ENCODE measurements at regions not wholly inside any gene's neighbourhood (a gene's known extent, or its start where the extent isn't known, plus 50 kb on each side); places are given as distances from the start of the nearest gene placed in this dataset.

DNA sequence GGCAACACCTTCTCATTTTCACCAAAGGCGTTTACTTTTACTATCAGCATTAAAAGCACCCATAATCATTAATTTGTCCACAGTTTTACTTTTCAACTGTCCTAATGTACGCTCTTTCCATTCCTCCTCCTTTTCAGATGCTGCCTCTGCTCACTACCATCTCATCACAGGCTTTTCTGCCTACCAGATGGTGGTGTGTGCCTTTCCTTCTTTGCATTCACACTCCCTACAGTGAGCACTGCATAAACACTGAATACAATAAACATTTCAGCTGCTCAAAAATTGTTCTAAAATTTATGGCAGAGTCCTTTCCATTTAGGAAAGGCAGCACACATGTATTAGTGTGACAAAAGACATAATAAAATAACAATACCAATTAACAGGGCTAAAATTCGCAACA lies 435.7 kb downstream of the GXYLT1 start:
- Histone ChIP-seq H3K4me1 (ENCODE audit: control insufficient read depth, insufficient read depth, low read length) (no peaks in the 10 kb centered on the region), H3K27ac (ENCODE audit: extremely low read depth, low read depth, low read length) (no peak overlapping the region), H3K4me3 (ENCODE audit: low read depth, low read length) (no peak overlapping the region), H3K9me3 (ENCODE audit: control insufficient read depth, insufficient read depth, low read depth, low read length) (no peaks in the 10 kb centered on the region), H3K36me3 (ENCODE audit: control insufficient read depth in 2 of 2, insufficient read depth in 1 of 2, low read length in 2 of 2) (no peaks in the 10 kb centered on the region)
- CTCF ChIA-PET, result interaction anchor here (0.7 kb wide), 1 partner anchor 23 kb away, joined by 3 read pairs; no protein-coding TSS in a partner anchor
- POLR2A ChIA-PET, result no interaction called here
- TF ChIP-seq ZNF26 (tag by site-specific recombination; IDR thresholded peaks at IDR 0.05), result no peak
- TF ChIP-seq GFI1B (tag by site-specific recombination; IDR thresholded peaks at IDR 0.05), result no peak
- TF ChIP-seq ZNF223 (tag by site-specific recombination; IDR thresholded peaks at IDR 0.05), result no peak
- TF ChIP-seq ZNF48 (tag by site-specific recombination; IDR thresholded peaks at IDR 0.05), result no peak
- TF ChIP-seq ZNF335 (tag by site-specific recombination; conservative IDR thresholded peaks at IDR 0.05), result no peak
- no peak for TF ChIP-seq ZNF692 (tag by site-specific recombination; IDR thresholded peaks at IDR 0.05)
- TF ChIP-seq, protein P1, sequence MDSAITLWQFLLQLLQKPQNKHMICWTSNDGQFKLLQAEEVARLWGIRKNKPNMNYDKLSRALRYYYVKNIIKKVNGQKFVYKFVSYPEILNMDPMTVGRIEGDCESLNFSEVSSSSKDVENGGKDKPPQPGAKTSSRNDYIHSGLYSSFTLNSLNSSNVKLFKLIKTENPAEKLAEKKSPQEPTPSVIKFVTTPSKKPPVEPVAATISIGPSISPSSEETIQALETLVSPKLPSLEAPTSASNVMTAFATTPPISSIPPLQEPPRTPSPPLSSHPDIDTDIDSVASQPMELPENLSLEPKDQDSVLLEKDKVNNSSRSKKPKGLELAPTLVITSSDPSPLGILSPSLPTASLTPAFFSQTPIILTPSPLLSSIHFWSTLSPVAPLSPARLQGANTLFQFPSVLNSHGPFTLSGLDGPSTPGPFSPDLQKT (IDR thresholded peaks at IDR 0.05; ENCODE audit: borderline replicate concordance, low read depth, low read length), result no peak
- no peak for TF ChIP-seq ZNF558 (tag by site-specific recombination; IDR thresholded peaks at IDR 0.05)
- no peak for TF ChIP-seq TCF7L2 (IDR thresholded peaks at IDR 0.05; ENCODE audit: borderline replicate concordance, low read depth, low read length)
- TF ChIP-seq MYNN (tag by site-specific recombination; IDR thresholded peaks at IDR 0.05; ENCODE audit: borderline replicate concordance), result no peak
- TF ChIP-seq ZFP69B (tag by site-specific recombination; IDR thresholded peaks at IDR 0.05), result no peak

DNA sequence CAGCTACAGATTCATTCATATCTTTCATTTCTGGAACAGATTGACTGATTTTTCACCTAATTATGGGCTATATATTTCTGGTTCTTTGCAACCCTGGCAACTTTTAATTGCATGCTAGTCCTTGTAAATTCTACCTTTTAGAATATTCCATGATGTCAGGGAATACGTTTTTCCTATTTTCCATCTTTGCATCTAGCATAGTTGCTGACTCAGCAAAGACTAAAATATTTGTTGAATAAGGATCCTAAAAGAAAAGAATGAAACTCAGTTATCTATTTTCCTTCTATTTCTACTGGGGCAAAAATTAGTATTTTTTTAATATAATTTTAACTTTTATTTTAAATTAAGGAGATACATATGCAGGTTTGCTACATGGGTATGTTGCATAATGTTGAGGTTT lies 438.3 kb downstream of the GXYLT1 start:
- Histone ChIP-seq H3K4me1 (ENCODE audit: control insufficient read depth, insufficient read depth, low read length) (peaks cover 5% of the 10 kb centered on the region), H3K9me3 (ENCODE audit: control insufficient read depth, insufficient read depth, low read depth, low read length) (no peaks in the 10 kb centered on the region), H3K36me3 (ENCODE audit: control insufficient read depth in 2 of 2, insufficient read depth in 1 of 2, low read length in 2 of 2) (no peaks in the 10 kb centered on the region), H3K4me3 (ENCODE audit: low read depth, low read length) (no peak overlapping the region), H3K27ac (ENCODE audit: extremely low read depth, low read depth, low read length) (no peak overlapping the region)
- ChIA-PET POLR2A (no interaction called here), CTCF (no interaction called here)
- TF ChIP-seq, protein P2, sequence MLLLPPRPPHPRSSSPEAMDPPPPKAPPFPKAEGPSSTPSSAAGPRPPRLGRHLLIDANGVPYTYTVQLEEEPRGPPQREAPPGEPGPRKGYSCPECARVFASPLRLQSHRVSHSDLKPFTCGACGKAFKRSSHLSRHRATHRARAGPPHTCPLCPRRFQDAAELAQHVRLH (tag by site-specific recombination; IDR thresholded peaks at IDR 0.05), result no peak
- no peak for TF ChIP-seq REST (tag by site-specific recombination; IDR thresholded peaks at IDR 0.05)
- no peak for TF ChIP-seq ZNF426 (tag by site-specific recombination; IDR thresholded peaks at IDR 0.05)
- TF ChIP-seq PRDM2 (tag by site-specific recombination; IDR thresholded peaks at IDR 0.05; ENCODE audit: borderline replicate concordance), result no peak
- TF ChIP-seq ZNF529 (tag by site-specific recombination; IDR thresholded peaks at IDR 0.05; ENCODE audit: insufficient replicate concordance), result no peak
- TF ChIP-seq ZNF510 (tag by site-specific recombination; IDR thresholded peaks at IDR 0.05; ENCODE audit: insufficient replicate concordance), result no peak
- no peak for TF ChIP-seq ZSCAN18 (tag by site-specific recombination; IDR thresholded peaks at IDR 0.05)

All from HEK293 (cell line).